K562 (cell line): ENCODE measurements at regions not wholly inside any gene's neighbourhood (a gene's known extent, or its start where the extent isn't known, plus 50 kb on each side); places are given as distances from the start of the nearest gene placed in this dataset.

Experiments
- ATAC-seq: fragments of 200-7000 bp; cut with Tn5 transposase; 3 replicates; pipeline ENCODE4 v1.9.1; 2020; ENCODE audit warnings: moderate library complexity
- BruUV-seq: library from RNA; stranded (reverse); fragments of 400-500 nt; replicated peaks from 2 replicates; lab custom pipeline; 2021; lab: Mats Ljungman, UMichigan
- CTCF ChIA-PET: fragments of 300-600 bp; formaldehyde crosslinking; extraction: SDS; loops from one replicate; lab custom pipeline; 2021; ENCODE audit warnings: low intra/inter-chr PET ratio; lab: Yijun Ruan, JAX
- POLR2A ChIA-PET: fragments of 300-600, 350-650 bp; sonication (Branson Sonifier 250); formaldehyde crosslinking; extraction: SDS; loops from one replicate; lab custom pipeline; 2021; ENCODE audit warnings: antibody characterized with exemption, inconsistent platforms; lab: Yijun Ruan, JAX
- DNase-seq, 4 experiments: peaks; one replicate each; pipeline versions ENCODE4 v3.0.0 to v3.0.0-alpha.2; 2011 to 2018; ENCODE audit warnings: low spot score in 3 of 4, mixed read lengths in 3 of 4; ENCODE audit errors: extremely low read depth in 1 of 4
- FAIRE-seq: peaks from 2 replicates; lab custom pipeline; 2011; peaks lifted over from hg19 to GRCh38; lab: Jason Lieb, UNC
- H2AFZ ChIP-seq: 2 replicates; pipeline ENCODE4 v1.6.0; 2011; ENCODE audit warnings: low read depth, low read length, control low read depth, inconsistent platforms
- H3K27ac ChIP-seq: fragments of 200-600 bp; 3 replicates; pipeline ENCODE4 v1.8.0; 2011; ENCODE audit warnings: low read depth, mild to moderate bottlenecking, control low read depth, inconsistent platforms, low read length, moderate library complexity, mixed read lengths; ENCODE audit errors: extremely low read depth
- H3K27me3 ChIP-seq, 2 experiments: fragments of 300-600 bp in 1 of 2; 2 replicates in 1 of 2; 3 replicates in 1 of 2; pipeline versions ENCODE4 v1.6.0 to v1.8.0; 2011; ENCODE audit warnings: inconsistent platforms in 2 of 2, low read length in 2 of 2, mild to moderate bottlenecking in 1 of 2, mixed read lengths in 1 of 2, moderate library complexity in 1 of 2; ENCODE audit not compliant: control insufficient read depth in 2 of 2, insufficient read depth in 2 of 2
- H3K36me3 ChIP-seq: fragments of 300-600 bp; 3 replicates; pipeline ENCODE4 v1.8.0; 2011; ENCODE audit warnings: mild to moderate bottlenecking, low read length, inconsistent platforms; ENCODE audit not compliant: control insufficient read depth, insufficient read depth
- H3K4me1 ChIP-seq, 2 experiments: fragments of 200-600 bp in 1 of 2; replicated peaks in 1 of 2; 2 replicates in 1 of 2; 3 replicates in 1 of 2; pipeline versions ENCODE4 v1.5.1 to v1.8.0; 2011; ENCODE audit warnings: inconsistent platforms in 2 of 2, low read length in 2 of 2, mild to moderate bottlenecking in 1 of 2, mixed read lengths in 1 of 2, moderate library complexity in 1 of 2; ENCODE audit not compliant: control insufficient read depth in 2 of 2, insufficient read depth in 2 of 2
- H3K4me2 ChIP-seq: 2 replicates; pipeline ENCODE4 v1.6.1; 2011; ENCODE audit warnings: low read length, control low read depth, inconsistent platforms, mixed read lengths; ENCODE audit not compliant: insufficient read depth
- H3K4me3 ChIP-seq: fragments of 200-600 bp; sonication (generic), shearing (Covaris generic); 2 replicates; pipeline ENCODE4 v1.5.1; 2016; ENCODE audit warnings: control low read depth, inconsistent platforms
- H3K79me2 ChIP-seq: fragments of 200-600 bp; 3 replicates; pipeline ENCODE4 v1.8.0; 2011; ENCODE audit warnings: low read length, inconsistent platforms; ENCODE audit not compliant: control insufficient read depth, insufficient read depth
- H3K9ac ChIP-seq, 2 experiments: 2 replicates each; pipeline versions ENCODE4 v1.6.0 to v1.6.1; 2011; ENCODE audit warnings: low read depth in 2 of 2, low read length in 2 of 2, control low read depth in 1 of 2, inconsistent platforms in 1 of 2, mild to moderate bottlenecking in 1 of 2, mixed read lengths in 1 of 2; ENCODE audit not compliant: insufficient read depth in 1 of 2
- H3K9me1 ChIP-seq: one replicate; pipeline ENCODE4 v1.6.0; 2011; ENCODE audit warnings: inconsistent platforms, mild to moderate bottlenecking, low read length, moderate library complexity; ENCODE audit not compliant: control insufficient read depth, insufficient read depth
- H3K9me3 ChIP-seq: replicated peaks from 2 replicates; pipeline ENCODE4 v1.5.1; 2011; ENCODE audit warnings: low read depth, low read length, inconsistent platforms; ENCODE audit not compliant: control insufficient read depth, insufficient read depth
- H4K20me1 ChIP-seq: replicated peaks from 2 replicates; pipeline ENCODE4 v1.6.1; 2011; ENCODE audit warnings: low read length, inconsistent platforms, mixed read lengths; ENCODE audit not compliant: control insufficient read depth, insufficient read depth
- ERF ChIP-seq: fragments of 450-650 bp; formaldehyde crosslinking; IDR thresholded peaks from 2 replicates; pipeline ENCODE4 v1.4.0; 2020; ENCODE audit warnings: mild to moderate bottlenecking, mixed read lengths
- NRF1 ChIP-seq, 2 experiments: fragments of 450-650 bp; IDR thresholded peaks in 1 of 2; conservative IDR thresholded peaks in 1 of 2; 2 replicates each; pipeline ENCODE4 v1.6.1; 2014; ENCODE audit warnings: mild to moderate bottlenecking in 2 of 2
- STAG1 ChIP-seq: sonication (generic); formaldehyde crosslinking; IDR thresholded peaks from 2 replicates; pipeline ENCODE4 v1.5.0; 2020; ENCODE audit warnings: missing genetic modification reagents, borderline replicate concordance
- ZNF507 ChIP-seq: conservative IDR thresholded peaks from 2 replicates; pipeline ENCODE4 v1.6.1; 2017; ENCODE audit warnings: missing genetic modification characterization, missing compliant biosample characterization
- WGBS: fragments of 100-300 bp; shearing (Covaris generic); methylation state at CpG from one replicate; pipeline ENCODE4 v1.1.6; 2016; ENCODE audit warnings: low coverage, mixed read lengths; ENCODE audit not compliant: insufficient coverage; ENCODE audit errors: missing lambda C conversion rate; 5-methylcytosine and 5-hydroxymethylcytosine counted together
- in situ Hi-C: fragments of 300-500 bp; cut with MboI; formaldehyde crosslinking; loops from 4 replicates; pipeline ENCODE4 v1.15.0; 2018; ENCODE audit warnings: inconsistent platforms, mixed read lengths
- intact Hi-C: fragments of 100-400 bp; cut with micrococcal nuclease; formaldehyde crosslinking; loops from 2 replicates; pipeline ENCODE4 v1.14.2; 2022
- TF ChIP-seq, protein P1 (sequence below): sonication (generic); formaldehyde crosslinking; IDR thresholded peaks from 2 replicates; pipeline ENCODE4 v1.8.1; 2023; ENCODE audit warnings: mild to moderate bottlenecking, missing genetic modification reagents
- TF ChIP-seq, protein P2 (sequence below): sonication (generic); formaldehyde crosslinking; IDR thresholded peaks from 2 replicates; pipeline ENCODE4 v1.8.0; 2022; ENCODE audit warnings: mild to moderate bottlenecking, missing genetic modification reagents
- TF ChIP-seq, protein P3 (sequence below): fragments of 250-450 bp; sonication (Bioruptor Pico); IDR thresholded peaks from 2 replicates; pipeline ENCODE4 v1.4.0; 2020; ENCODE audit warnings: mild to moderate bottlenecking, moderate library complexity, borderline replicate concordance

DNA sequence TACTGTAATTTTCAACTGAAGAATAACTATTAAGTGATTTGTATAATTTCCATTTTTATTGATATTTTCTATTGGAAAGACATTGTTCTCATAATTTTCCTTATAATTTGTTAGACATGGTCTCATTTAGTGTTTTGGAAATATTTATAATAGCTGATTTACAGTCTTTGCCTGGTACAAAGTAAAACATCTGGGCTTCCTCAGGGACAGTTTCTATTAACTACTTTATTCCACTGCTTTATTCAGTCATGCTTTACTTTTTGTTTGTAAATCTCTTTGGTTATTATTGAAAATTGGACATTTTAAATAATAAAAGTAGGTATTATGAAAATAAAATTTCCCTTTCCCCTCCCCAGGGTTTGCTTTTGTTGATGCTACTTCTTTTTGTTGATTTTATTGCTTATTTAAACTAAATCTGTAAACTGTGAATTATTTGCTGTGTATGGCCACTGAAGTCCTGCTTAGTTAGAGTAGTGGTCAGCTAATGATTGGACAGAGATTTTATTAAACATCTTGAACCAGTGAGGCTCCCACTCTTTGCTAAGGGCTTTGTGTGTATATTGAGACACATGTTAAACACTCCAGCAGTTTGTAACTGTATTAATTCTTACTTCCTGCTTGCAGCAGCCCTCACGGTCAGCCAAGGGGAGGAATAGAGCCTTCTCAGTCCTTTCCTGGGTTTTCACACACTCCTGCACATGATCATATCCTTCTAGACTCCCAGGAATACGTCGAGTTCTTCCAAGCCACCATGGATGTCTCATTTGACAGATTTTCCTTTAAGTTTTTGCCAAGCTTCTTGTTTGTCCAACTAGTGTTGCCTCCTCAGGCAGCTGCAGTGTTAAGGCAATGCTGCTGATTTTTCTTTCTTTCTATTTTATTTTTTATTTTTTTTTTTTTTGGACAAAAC, 994.6 kb upstream of the PRMT6 start:
- Histone ChIP-seq H3K36me3 (no peaks in the 10 kb centered on the region), H3K4me3 (no peak overlapping the region), H4K20me1 (no peaks in the 10 kb centered on the region), H3K4me1 (no peaks in the 10 kb centered on the region), H3K9me1 (no peaks in the 10 kb centered on the region), H3K79me2 (no peaks in the 10 kb centered on the region), H3K9ac (no peak overlapping the region), H2AFZ (no peak overlapping the region), H3K27ac (no peak overlapping the region), H3K4me2 (no peak overlapping the region), H3K9me3 (no peaks in the 10 kb centered on the region), H3K27me3 (no peaks in the 10 kb centered on the region)
- ChIA-PET CTCF (no interaction called here), POLR2A (no interaction called here)
- intact Hi-C loops: no loop called here
- no TSS peak for BruUV-seq
- FAIRE-seq: no peak
- WGBS: 3% methylated on average over 3 of the region's 3 CpGs
- no peak for DNase-seq
- in situ Hi-C loops: no loop called here
- no peak for ATAC-seq
- TF ChIP-seq STAG1 (CRISPR knock-in tag) (no peak), NRF1 (conservative IDR thresholded peaks at IDR 0.05 in 1 of 2, IDR thresholded peaks at IDR 0.05 in 1 of 2) (no peak), ZNF507 (tag) (no peak), ERF (CRISPR knock-in tag) (no peak)
- TF ChIP-seq, protein P1, sequence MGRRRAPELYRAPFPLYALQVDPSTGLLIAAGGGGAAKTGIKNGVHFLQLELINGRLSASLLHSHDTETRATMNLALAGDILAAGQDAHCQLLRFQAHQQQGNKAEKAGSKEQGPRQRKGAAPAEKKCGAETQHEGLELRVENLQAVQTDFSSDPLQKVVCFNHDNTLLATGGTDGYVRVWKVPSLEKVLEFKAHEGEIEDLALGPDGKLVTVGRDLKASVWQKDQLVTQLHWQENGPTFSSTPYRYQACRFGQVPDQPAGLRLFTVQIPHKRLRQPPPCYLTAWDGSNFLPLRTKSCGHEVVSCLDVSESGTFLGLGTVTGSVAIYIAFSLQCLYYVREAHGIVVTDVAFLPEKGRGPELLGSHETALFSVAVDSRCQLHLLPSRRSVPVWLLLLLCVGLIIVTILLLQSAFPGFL (CRISPR knock-in tag): no peak
- TF ChIP-seq, protein P2, sequence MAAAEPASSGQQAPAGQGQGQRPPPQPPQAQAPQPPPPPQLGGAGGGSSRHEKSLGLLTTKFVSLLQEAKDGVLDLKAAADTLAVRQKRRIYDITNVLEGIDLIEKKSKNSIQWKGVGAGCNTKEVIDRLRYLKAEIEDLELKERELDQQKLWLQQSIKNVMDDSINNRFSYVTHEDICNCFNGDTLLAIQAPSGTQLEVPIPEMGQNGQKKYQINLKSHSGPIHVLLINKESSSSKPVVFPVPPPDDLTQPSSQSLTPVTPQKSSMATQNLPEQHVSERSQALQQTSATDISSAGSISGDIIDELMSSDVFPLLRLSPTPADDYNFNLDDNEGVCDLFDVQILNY (CRISPR knock-in tag): no peak
- TF ChIP-seq, protein P3, sequence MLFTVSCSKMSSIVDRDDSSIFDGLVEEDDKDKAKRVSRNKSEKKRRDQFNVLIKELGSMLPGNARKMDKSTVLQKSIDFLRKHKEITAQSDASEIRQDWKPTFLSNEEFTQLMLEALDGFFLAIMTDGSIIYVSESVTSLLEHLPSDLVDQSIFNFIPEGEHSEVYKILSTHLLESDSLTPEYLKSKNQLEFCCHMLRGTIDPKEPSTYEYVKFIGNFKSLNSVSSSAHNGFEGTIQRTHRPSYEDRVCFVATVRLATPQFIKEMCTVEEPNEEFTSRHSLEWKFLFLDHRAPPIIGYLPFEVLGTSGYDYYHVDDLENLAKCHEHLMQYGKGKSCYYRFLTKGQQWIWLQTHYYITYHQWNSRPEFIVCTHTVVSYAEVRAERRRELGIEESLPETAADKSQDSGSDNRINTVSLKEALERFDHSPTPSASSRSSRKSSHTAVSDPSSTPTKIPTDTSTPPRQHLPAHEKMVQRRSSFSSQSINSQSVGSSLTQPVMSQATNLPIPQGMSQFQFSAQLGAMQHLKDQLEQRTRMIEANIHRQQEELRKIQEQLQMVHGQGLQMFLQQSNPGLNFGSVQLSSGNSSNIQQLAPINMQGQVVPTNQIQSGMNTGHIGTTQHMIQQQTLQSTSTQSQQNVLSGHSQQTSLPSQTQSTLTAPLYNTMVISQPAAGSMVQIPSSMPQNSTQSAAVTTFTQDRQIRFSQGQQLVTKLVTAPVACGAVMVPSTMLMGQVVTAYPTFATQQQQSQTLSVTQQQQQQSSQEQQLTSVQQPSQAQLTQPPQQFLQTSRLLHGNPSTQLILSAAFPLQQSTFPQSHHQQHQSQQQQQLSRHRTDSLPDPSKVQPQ: no peak
